ENCODE measurements at regions not wholly inside any gene's neighbourhood (a gene's known extent, or its start where the extent isn't known, plus 50 kb on each side); places are given as distances from the start of the nearest gene placed in this dataset.

- TF ChIP-seq CTCF (IDR thresholded peaks at IDR 0.05) = no peak
- TF ChIP-seq POLR2AphosphoS5 (IDR thresholded peaks at IDR 0.05; ENCODE audit: low read depth, low read length) = no peak
Measured at GRCh38 chr2:12107321-12107720, 360.9 kb downstream of the LPIN1 start.

All from Panc1 (cell line).